ENCODE measurements at regions not wholly inside any gene's neighbourhood (a gene's known extent, or its start where the extent isn't known, plus 50 kb on each side); places are given as distances from the start of the nearest gene placed in this dataset.

- H3K4me1 ChIP-seq (ENCODE audit: control insufficient read depth in 4 of 4, insufficient read depth in 4 of 4, low read length in 3 of 4) = no peaks in the 10 kb centered on the region
- H3K27ac ChIP-seq (ENCODE audit: low read depth in 1 of 2, low read length in 2 of 2) = no peak overlapping the region
- TF ChIP-seq FOXA1 (IDR thresholded peaks at IDR 0.05) (no peak), ZBTB33 (IDR thresholded peaks at IDR 0.05) (no peak), REST (IDR thresholded peaks at IDR 0.05) (no peak), NR2F2 (IDR thresholded peaks at IDR 0.05) (no peak), CTCF (IDR thresholded peaks at IDR 0.05; ENCODE audit: low read depth, low read length, missing input control) (no peak), JUND (IDR thresholded peaks at IDR 0.05) (no peak), RAD21 (IDR thresholded peaks at IDR 0.05) (no peak), YY1 (IDR thresholded peaks at IDR 0.05) (no peak), EGR1 (IDR thresholded peaks at IDR 0.05; ENCODE audit: low read depth in 2 of 2) (no peak), FOXA2 (IDR thresholded peaks at IDR 0.05) (no peak), HNF4A (conservative IDR thresholded peaks at IDR 0.05) (no peak), ATF3 (IDR thresholded peaks at IDR 0.05) (no peak), SP1 (IDR thresholded peaks at IDR 0.05) (no peak), RXRA (IDR thresholded peaks at IDR 0.05) (no peak), GABPA (IDR thresholded peaks at IDR 0.05 in 1 of 2, conservative IDR thresholded peaks at IDR 0.05 in 1 of 2) (no peak), TAF1 (conservative IDR thresholded peaks at IDR 0.05) (no peak)
- no peaks in the 10 kb centered on the region for H3K9me3 ChIP-seq (ENCODE audit: control insufficient read depth in 4 of 4, low read length in 3 of 4)
- no peak overlapping the region for H3K4me3 ChIP-seq (ENCODE audit: low read depth in 1 of 3, low read length in 3 of 3)
- WGBS = 85% methylated on average over 11 of the region's 11 CpGs
- H3K36me3 ChIP-seq (ENCODE audit: control insufficient read depth in 4 of 4, insufficient read depth in 3 of 4, low read depth in 1 of 4, low read length in 3 of 4) = no peaks in the 10 kb centered on the region
- DNase-seq (ENCODE audit: low spot score) = no peak
- H3K9ac ChIP-seq (ENCODE audit: low read depth in 1 of 2, low read length in 2 of 2) = no peak overlapping the region
- no peaks in the 10 kb centered on the region for H3K27me3 ChIP-seq (ENCODE audit: control insufficient read depth in 4 of 4, insufficient read depth in 4 of 4, low read length in 3 of 4)
Observed at GRCh38 chr1:188154196-188154595, 1325.4 kb downstream of the PLA2G4A start.

GRCh38 chr1:188154761-188155160 is 1326.0 kb downstream of the PLA2G4A start:
- Histone ChIP-seq H3K36me3 (ENCODE audit: control insufficient read depth in 4 of 4, insufficient read depth in 3 of 4, low read depth in 1 of 4, low read length in 3 of 4) (no peaks in the 10 kb centered on the region), H3K4me1 (ENCODE audit: control insufficient read depth in 4 of 4, insufficient read depth in 4 of 4, low read length in 3 of 4) (no peaks in the 10 kb centered on the region), H3K4me3 (ENCODE audit: low read depth in 1 of 3, low read length in 3 of 3) (no peak overlapping the region), H3K9me3 (ENCODE audit: control insufficient read depth in 4 of 4, low read length in 3 of 4) (no peaks in the 10 kb centered on the region), H3K27ac (ENCODE audit: low read depth in 1 of 2, low read length in 2 of 2) (no peak overlapping the region), H3K27me3 (ENCODE audit: control insufficient read depth in 4 of 4, insufficient read depth in 4 of 4, low read length in 3 of 4) (no peaks in the 10 kb centered on the region), H3K9ac (ENCODE audit: low read depth in 1 of 2, low read length in 2 of 2) (no peak overlapping the region)
- no peak for DNase-seq (ENCODE audit: low spot score)
- WGBS = 91% methylated on average over 3 of the region's 3 CpGs
- no peak for TF ChIP-seq RAD21 (IDR thresholded peaks at IDR 0.05)
- TF ChIP-seq TAF1 (conservative IDR thresholded peaks at IDR 0.05) = no peak
- no peak for TF ChIP-seq CTCF (IDR thresholded peaks at IDR 0.05; ENCODE audit: low read depth, low read length, missing input control)

Measured in liver (tissue), 8 donors.